NB4 (cell line): ENCODE measurements at regions not wholly inside any gene's neighbourhood (a gene's known extent, or its start where the extent isn't known, plus 50 kb on each side); places are given as distances from the start of the nearest gene placed in this dataset.
"Not testable (repeated sequence)": the region's sequence is repeated elsewhere in the genome, so short reads cannot be mapped to it uniquely, and the experiment has no call there.

Source experiments
- POLR2A ChIP-seq: IDR thresholded peaks from 2 replicates; pipeline ENCODE4 v1.6.1; 2011; ENCODE audit warnings: mild to moderate bottlenecking; ENCODE audit not compliant: insufficient read length; ENCODE audit errors: extremely low read depth
- TF ChIP-seq, protein P1 (sequence below): IDR thresholded peaks from one replicate; pipeline ENCODE4 v1.5.1; 2012; ENCODE audit warnings: low read depth, low read length

DNA sequence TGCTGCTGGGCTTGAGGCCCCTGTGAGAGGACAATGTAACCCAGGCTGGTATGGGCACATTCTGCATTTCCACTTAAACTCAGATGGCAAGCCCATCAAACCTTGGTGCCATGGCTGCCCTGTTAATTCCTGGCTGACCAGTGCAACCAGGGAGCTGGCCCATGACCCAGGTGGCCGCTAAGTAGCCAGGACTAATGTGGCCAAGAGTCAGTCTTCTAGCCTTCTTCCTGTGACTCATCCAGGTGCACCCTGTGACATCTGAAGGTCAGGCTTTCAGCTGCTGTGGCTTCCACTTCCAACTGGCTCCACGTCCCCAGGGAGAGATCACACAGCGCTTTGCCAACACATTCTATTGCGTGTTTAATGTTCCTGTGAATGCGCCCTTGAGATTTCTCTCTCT lies 50.5 kb upstream of the ROPN1B start:
- TF ChIP-seq, protein P1, sequence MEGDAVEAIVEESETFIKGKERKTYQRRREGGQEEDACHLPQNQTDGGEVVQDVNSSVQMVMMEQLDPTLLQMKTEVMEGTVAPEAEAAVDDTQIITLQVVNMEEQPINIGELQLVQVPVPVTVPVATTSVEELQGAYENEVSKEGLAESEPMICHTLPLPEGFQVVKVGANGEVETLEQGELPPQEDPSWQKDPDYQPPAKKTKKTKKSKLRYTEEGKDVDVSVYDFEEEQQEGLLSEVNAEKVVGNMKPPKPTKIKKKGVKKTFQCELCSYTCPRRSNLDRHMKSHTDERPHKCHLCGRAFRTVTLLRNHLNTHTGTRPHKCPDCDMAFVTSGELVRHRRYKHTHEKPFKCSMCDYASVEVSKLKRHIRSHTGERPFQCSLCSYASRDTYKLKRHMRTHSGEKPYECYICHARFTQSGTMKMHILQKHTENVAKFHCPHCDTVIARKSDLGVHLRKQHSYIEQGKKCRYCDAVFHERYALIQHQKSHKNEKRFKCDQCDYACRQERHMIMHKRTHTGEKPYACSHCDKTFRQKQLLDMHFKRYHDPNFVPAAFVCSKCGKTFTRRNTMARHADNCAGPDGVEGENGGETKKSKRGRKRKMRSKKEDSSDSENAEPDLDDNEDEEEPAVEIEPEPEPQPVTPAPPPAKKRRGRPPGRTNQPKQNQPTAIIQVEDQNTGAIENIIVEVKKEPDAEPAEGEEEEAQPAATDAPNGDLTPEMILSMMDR: not testable (repeated sequence)
- TF ChIP-seq POLR2A: not testable (repeated sequence)
